ENCODE measurements at regions not wholly inside any gene's neighbourhood (a gene's known extent, or its start where the extent isn't known, plus 50 kb on each side); places are given as distances from the start of the nearest gene placed in this dataset.
"Not testable (repeated sequence)": the region's sequence is repeated elsewhere in the genome, so short reads cannot be mapped to it uniquely, and the experiment has no call there.

- no peak for DNase-seq
Measured at GRCh38 chr3:38964646-38965045, 87.1 kb downstream of the SCN11A start.

DNA sequence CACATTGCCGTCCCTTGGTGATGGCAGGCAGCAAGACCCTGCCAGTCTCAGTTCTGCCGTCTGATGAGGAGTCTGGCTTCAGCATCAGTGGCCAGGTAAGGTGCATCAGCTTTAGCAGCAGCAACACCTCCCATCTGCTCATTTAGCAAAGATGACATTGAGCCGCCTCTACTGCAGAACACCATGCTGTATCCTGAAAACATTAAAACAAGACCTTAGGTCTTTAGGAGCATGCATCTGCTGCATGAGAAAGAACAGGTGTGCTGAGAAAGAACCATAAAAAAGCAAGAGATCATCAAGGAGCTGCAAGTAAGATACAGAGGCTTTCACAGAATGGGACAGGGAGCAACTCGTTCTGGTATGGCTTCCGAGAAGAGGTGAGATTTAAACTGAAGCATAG is 87.5 kb downstream of the SCN11A start:
- no peak for DNase-seq

GRCh38 chr3:38960953-38961622 is 90.7 kb downstream of the SCN11A start:
- DNase-seq: peak; percentile 59 to 64 (median 63)

DNA sequence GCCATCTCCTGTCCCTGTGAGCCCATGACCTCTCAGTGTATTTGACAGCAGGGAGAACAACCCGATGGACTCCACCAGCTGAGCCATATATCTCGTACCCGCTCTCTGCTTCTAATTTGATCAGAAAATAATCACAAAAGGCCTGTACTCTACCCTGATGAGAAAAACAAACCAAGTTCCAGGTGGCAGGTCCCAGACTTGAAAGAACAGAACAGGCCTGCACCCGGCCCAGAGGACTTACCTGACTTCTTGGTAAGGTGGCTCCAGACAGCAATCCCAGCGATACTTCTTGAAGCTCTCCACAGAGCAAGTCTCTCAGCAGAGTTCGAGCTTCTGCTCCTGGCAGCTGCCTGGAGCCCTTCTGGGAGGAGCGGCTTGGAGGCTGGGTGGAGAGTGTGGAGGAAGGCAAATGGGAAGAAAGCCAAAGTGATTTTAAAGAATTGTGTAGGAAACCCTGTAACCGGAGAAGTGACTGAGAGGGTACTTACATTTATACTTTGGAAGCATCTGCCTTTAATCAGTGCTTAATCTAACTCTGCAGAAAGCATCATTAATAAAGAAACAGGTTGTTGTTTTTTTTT is 91.6 kb downstream of the SCN11A start:
- no peak for DNase-seq

DNA sequence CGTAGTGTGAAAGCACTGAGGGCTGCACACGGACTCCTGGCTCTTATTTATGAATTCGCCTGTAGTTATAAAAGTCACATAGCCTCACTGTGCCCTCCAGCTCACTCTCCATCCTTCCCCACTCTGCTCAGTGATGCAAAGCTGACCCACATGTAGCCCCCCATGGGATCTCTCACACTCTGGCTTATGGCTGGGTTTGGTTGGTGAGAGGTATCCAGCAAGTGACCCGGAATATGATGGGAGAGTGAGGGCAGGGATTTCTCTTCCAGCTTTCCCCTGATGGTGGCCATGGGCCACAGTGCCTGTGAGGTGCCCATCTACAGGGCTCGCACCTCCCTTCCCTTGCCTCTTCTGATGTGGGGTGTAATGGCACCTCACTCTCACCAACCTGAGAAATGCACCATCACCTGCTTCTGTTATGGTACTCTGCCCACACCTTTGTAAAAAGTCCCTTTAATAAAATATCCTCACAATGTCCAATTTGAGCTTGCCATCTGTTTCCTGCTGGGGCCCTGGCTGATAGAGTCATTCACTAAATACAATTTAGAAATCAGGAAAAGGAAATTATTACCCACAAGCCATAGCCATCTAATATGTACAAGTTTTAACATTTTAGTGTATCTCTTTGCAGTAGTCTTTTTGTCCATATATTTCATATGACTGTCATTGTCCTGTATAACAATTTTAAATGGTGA is 93.6 kb downstream of the SCN11A start:
- DNase-seq: no peak

- DNase-seq: no peak
Measured at GRCh38 chr3:38957296-38957695, 94.4 kb downstream of the SCN11A start.

DNA sequence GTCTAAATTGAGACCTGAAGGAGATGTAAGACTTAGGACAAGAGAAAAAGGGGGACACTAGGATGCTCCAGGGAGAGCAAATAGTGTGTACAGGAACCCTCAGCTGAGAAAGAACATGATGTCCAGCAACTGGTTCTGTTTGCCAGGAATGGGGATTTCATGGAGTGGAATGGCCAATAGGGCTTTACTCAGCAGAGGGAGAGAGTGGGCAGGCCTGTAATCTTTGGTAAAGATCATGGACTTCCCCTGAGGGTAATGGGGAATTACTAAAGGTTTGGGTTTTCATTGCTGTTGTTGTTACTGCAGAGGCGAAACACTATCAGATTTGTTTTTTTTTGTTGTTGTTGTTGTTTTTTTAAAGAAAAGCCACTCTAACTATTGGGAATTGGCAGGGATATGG is 99.0 kb downstream of the SCN11A start:
- DNase-seq: peak; percentile 40 to 57 (median 50)

GRCh38 chr3:38951167-38951566 is 100.6 kb downstream of the SCN11A start:
- DNase-seq: not testable (repeated sequence)

GRCh38 chr3:38950581-38950980 is 101.2 kb downstream of the SCN11A start:
- peak; percentile 47 to 55 (median 53) for DNase-seq

- DNase-seq: peak; percentile 20 to 32 (median 25)
Measured at GRCh38 chr3:38949994-38950393, 101.8 kb downstream of the SCN11A start.

DNA sequence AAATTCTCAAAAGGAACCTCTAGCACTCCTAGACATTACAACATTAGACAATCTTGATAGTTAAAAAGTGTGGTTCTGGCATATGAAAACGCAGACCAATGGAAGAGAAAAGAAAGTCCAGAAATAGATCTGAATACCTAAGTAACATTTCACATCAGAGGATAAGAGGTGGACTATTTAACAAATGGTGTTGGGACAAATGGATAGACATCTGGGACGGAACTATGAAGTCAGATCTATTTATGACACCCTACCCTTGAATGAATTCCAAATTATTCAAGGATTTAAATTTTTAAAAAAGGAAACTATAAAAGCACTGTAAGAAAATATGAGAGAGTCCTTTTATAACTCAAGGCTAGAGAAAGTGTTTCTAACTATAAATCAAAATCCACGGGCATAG is 111.3 kb downstream of the SCN11A start:
- no peak for DNase-seq

DNA sequence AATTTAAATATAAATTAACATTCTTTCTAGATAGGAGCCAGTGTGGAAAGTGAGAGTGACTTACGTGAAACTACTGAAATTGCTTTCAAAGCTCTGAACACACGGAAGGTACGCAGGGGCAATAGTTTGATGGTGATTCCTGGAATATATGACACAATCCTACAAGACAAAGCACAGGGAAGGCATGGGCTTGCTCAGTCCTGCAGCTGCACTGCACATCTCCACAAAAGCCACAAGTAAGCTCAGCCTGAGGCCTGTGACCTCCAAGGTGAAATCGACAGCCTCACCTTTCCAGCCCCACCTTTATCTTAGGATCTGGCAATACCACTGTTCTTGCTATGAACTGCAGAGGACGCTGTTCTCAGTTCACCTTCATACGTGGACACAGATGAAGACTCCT is 109.3 kb upstream of the SCN10A start:
- no peak for DNase-seq

- no peak for DNase-seq
Measured at GRCh38 chr3:38916706-38917105, 100.7 kb upstream of the SCN10A start.

DNA sequence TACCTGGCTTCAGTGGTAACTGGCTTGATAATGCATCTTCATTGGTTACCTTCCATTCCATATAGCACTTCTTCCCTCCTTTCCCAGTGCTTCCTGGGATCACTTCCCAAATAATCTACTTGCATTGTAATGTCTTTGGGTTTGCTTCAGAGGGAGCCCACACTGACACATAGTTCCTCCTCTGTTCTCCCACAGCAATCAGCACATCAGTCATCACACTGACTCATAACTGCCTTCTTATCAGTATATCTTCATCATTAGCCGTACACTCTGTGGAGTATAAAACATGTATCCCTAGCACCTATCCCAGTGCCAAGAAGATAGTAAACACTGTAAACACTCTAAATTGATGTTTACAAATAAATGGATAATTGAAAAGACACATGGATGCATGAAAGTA is 91.4 kb upstream of the SCN10A start:
- peak in 1 of 3 donors; percentile 1 for DNase-seq

- DNase-seq: no peak
Measured at GRCh38 chr3:38890426-38890825, 74.4 kb upstream of the SCN10A start.

- DNase-seq: no peak
Measured at GRCh38 chr3:38878646-38879045, 62.6 kb upstream of the SCN10A start.

Measured in suppressor macrophage treated with lipopolysaccharide for 1 hour (primary cell).